Heart right ventricle (tissue), 16 donors: ENCODE measurements at regions not wholly inside any gene's neighbourhood (a gene's known extent, or its start where the extent isn't known, plus 50 kb on each side); places are given as distances from the start of the nearest gene placed in this dataset.

Source experiments
- ATAC-seq, 8 donors: fragments of 200-7000 bp; cut with Tn5 transposase; one replicate each; pipeline ENCODE4 v1.9.1; 2020; ENCODE audit warnings: mild to moderate bottlenecking in 8 of 8, moderate library complexity in 8 of 8, moderate number of reproducible peaks in 1 of 8
- DNase-seq, 2 donors: peaks; one replicate each; pipeline ENCODE4 v3.0.0-alpha.2; 2020
- H3K27ac ChIP-seq, 10 donors: fragments of 200-600 bp; sonication (generic) in 2 of 10; one replicate each; pipeline versions ENCODE4 v1.5.0 to v1.8.0; 2020 to 2022; ENCODE audit warnings: mild to moderate bottlenecking in 3 of 10
- H3K27me3 ChIP-seq, 7 donors: fragments of 200-600 bp; one replicate each; pipeline ENCODE4 v1.8.0; 2021 to 2022; ENCODE audit warnings: mild to moderate bottlenecking in 2 of 7
- H3K36me3 ChIP-seq, 9 donors: fragments of 200-600 bp; sonication (generic) in 1 of 9; one replicate each; pipeline versions ENCODE4 v1.5.0 to v1.8.0; 2020 to 2022; ENCODE audit warnings: mild to moderate bottlenecking in 2 of 9
- H3K4me1 ChIP-seq, 9 donors: fragments of 200-600 bp; sonication (generic) in 1 of 9; one replicate each; pipeline versions ENCODE4 v1.5.0 to v1.8.0; 2020 to 2022; ENCODE audit warnings: mild to moderate bottlenecking in 4 of 9
- H3K4me3 ChIP-seq, 10 donors: fragments of 200-600 bp; sonication (generic) in 2 of 10; one replicate each; pipeline versions ENCODE4 v1.5.0 to v1.8.0; 2020 to 2022; ENCODE audit warnings: mild to moderate bottlenecking in 7 of 10, moderate library complexity in 2 of 10
- H3K9me3 ChIP-seq, 11 donors: fragments of 200-600 bp in 10 of 11; sonication (generic) in 2 of 11; one replicate each; pipeline versions ENCODE4 v1.5.0 to v1.8.0; 2013 to 2022; ENCODE audit warnings: mild to moderate bottlenecking in 2 of 11, control low read depth in 1 of 11, moderate library complexity in 1 of 11
- WGBS, 2 donors: extraction: QIAGEN DNeasy Blood & Tissue Kit; methylation state at CpG; one replicate each; pipeline ENCODE4 v1.1.7; 2013; ENCODE audit warnings: inconsistent platforms in 1 of 2; 5-methylcytosine and 5-hydroxymethylcytosine counted together
- intact Hi-C, 10 donors: fragments of 100-400 bp; cut with DNase I; formaldehyde crosslinking; loops; one replicate each; pipeline versions ENCODE4 v1.11.1 to v1.14.2; 2022
- TF ChIP-seq, protein P1 (sequence below), 9 donors: fragments of 200-600 bp; sonication (generic) in 2 of 9; IDR thresholded peaks; one replicate each; pipeline versions ENCODE4 v1.5.0 to v1.8.0; 2021 to 2022; ENCODE audit warnings: antibody characterized with exemption in 9 of 9, mild to moderate bottlenecking in 5 of 9, moderate library complexity in 1 of 9
- donor health status: Arrhythmogenic right ventricular cardiomyopathy.
- donor health status: ischemic (EF 13 %, LVEDD 7.1; RV severe dilation, severe dysfunction).
- donor health status: healthy with polysubstance abuse.
- donor health status: DM: no; HTN: yes; CAD: no.
- donor health status: DM: no; HTN: no; CAD: no.
- donor health status: ischemic (EF 25% LVEDD 6.9; RV normal size, moderate dysfunction).
- donor health status: ischemic (EF 25% LVEDD 5.7; RV mildly dilated, moderate dysfunction).
- donor health status: healthy.
- donor health status: DM: yes; HTN: yes; CAD: no.
- donor health status: Ischemic cardiomyopathy.
- donor health status: ischemic (EF 35%, LVEDD 5.7; RV mildly dilated, moderate dysfunction).
- donor health status: nonischemic (EF 11% LVEDD 7.7; RV severe dilation, severe dysfunction).
- donor health status: DM: yes; HTN: yes; CAD: no.
- donor health status: PGD.
- donor health status: ischemic (EF 29% LVEDD 5.4; RV normal size, mild dysfunction).
- donor health status: nonischemic (EF 23%, LVEDD 6.1; RV moderate dilation, normal function).

DNA sequence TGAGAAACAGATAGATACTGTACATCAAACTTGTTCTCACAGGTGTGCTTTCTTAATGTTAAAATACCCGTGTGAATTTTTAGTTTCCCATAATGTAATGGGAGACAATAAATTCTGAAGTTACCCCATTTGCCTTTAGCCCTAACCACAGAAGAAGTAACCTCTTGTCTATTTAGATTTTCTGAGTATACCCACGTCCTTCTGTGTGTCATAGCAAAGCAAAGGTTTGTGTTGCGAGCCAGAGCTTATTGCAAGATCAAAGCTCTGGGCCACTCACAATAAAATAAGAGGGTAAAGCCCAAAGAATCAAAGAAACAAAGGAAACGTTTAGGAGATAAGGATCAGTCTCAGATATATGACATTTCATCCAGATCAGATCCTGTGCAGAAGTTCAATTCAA lies 73.9 kb downstream of the BMP4 start:
- peak overlapping the region in 1 of 10 donors; percentile 12 for H3K27ac ChIP-seq
- H3K4me1 ChIP-seq = peaks cover 0 to 54% (median 17%) of the 10 kb centered on the region in 9 donors
- TF ChIP-seq, protein P1, sequence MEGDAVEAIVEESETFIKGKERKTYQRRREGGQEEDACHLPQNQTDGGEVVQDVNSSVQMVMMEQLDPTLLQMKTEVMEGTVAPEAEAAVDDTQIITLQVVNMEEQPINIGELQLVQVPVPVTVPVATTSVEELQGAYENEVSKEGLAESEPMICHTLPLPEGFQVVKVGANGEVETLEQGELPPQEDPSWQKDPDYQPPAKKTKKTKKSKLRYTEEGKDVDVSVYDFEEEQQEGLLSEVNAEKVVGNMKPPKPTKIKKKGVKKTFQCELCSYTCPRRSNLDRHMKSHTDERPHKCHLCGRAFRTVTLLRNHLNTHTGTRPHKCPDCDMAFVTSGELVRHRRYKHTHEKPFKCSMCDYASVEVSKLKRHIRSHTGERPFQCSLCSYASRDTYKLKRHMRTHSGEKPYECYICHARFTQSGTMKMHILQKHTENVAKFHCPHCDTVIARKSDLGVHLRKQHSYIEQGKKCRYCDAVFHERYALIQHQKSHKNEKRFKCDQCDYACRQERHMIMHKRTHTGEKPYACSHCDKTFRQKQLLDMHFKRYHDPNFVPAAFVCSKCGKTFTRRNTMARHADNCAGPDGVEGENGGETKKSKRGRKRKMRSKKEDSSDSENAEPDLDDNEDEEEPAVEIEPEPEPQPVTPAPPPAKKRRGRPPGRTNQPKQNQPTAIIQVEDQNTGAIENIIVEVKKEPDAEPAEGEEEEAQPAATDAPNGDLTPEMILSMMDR (IDR thresholded peaks at IDR 0.05) = no peak
- no peaks in the 10 kb centered on the region for H3K36me3 ChIP-seq
- no peak overlapping the region for H3K4me3 ChIP-seq
- intact Hi-C loops = no loop called here
- H3K9me3 ChIP-seq = peaks cover 0 to 2% (median 0%) of the 10 kb centered on the region in 11 donors
- WGBS, 2 donors = 53 to 57% methylated on average over 4 of the region's 4 CpGs
- H3K27me3 ChIP-seq = no peaks in the 10 kb centered on the region
- ATAC-seq (no peak), DNase-seq (no peak)

DNA sequence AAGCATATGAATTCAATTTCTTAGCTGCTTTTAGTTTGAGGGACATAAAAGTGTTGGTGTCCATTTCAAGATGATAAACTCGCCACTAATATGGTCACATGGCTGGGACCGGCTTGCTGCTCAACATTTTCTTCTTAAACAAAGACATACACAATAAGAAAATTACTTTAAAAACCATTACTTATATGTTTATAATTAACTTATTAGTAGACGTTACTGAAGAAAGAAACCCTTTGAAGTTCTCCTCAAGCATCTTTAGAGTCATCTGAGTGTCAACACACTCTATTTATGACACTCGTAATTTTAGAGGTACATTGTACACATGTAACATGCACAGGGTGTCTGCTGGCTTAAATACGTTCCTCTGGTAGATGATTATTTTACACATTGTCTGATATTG lies 74.7 kb downstream of the BMP4 start:
- TF ChIP-seq, protein P1 (IDR thresholded peaks at IDR 0.05) = no peak
- H3K4me1 ChIP-seq = peaks cover 0 to 54% (median 17%) of the 10 kb centered on the region in 9 donors
- H3K4me3 ChIP-seq = no peak overlapping the region
- no peaks in the 10 kb centered on the region for H3K36me3 ChIP-seq
- no peaks in the 10 kb centered on the region for H3K27me3 ChIP-seq
- intact Hi-C loops = no loop called here
- H3K9me3 ChIP-seq = peaks cover 0 to 7% (median 0%) of the 10 kb centered on the region in 11 donors
- 75 to 77% methylated on average over 5 of the region's 5 CpGs for WGBS, 2 donors
- no peak for DNase-seq
- peak overlapping the region in 3 of 10 donors; percentile 19 to 78 (median 34) for H3K27ac ChIP-seq
- ATAC-seq = no peak

- Histone ChIP-seq H3K4me1 (peaks cover 0 to 56% (median 17%) of the 10 kb centered on the region in 9 donors), H3K9me3 (peaks cover 0 to 7% (median 0%) of the 10 kb centered on the region in 11 donors), H3K27me3 (no peaks in the 10 kb centered on the region), H3K36me3 (no peaks in the 10 kb centered on the region), H3K4me3 (no peak overlapping the region), H3K27ac (peak overlapping the region in 4 of 10 donors; percentile 11 to 78 (median 26))
- WGBS, 2 donors = 41 to 42% methylated on average over 4 of the region's 4 CpGs
- ATAC-seq (no peak), DNase-seq (no peak)
- TF ChIP-seq, protein P1 (IDR thresholded peaks at IDR 0.05) = no peak
- intact Hi-C loops = no loop called here
Observed at GRCh38 chr14:53881161-53881871, 75.3 kb downstream of the BMP4 start.

DNA sequence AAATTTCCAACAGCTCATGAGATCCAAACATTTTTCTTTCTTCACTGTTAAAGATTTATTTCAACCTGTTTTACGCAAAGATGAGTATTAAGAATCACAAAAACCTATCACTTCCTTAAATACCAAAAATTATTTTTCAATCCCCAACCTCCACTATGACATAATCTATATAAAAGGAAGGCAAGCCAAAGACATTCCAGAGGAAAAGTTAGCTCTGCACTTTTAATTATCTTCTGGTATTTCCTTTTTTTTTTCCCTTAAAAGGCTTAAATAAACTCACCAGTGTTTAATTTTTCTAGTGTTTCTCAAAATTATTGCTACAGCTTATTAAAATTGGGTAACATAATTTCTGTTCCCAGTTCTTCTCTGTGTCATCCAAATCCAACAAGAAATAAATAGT lies 75.9 kb downstream of the BMP4 start:
- 88% methylated on average over 1 of the region's 1 CpG for WGBS, 2 donors

More for the DNA sequence above, 75.9 kb downstream of the BMP4 start:
- Histone ChIP-seq H3K9me3 (peaks cover 0 to 7% (median 0%) of the 10 kb centered on the region in 11 donors), H3K4me1 (peaks cover 0 to 62% (median 17%) of the 10 kb centered on the region in 9 donors), H3K27me3 (no peaks in the 10 kb centered on the region), H3K4me3 (no peak overlapping the region), H3K36me3 (no peaks in the 10 kb centered on the region), H3K27ac (peak overlapping the region in 3 of 10 donors; percentile 34 to 78 (median 69))
- TF ChIP-seq, protein P1 (IDR thresholded peaks at IDR 0.05) = no peak
- DNase-seq (no peak), ATAC-seq (no peak)
- intact Hi-C loops = no loop called here
